ENCODE measurements at regions not wholly inside any gene's neighbourhood (a gene's known extent, or its start where the extent isn't known, plus 50 kb on each side); places are given as distances from the start of the nearest gene placed in this dataset.

- no peak overlapping the region for H3K27ac ChIP-seq (ENCODE audit: low read depth, low read length)
- H3K27me3 ChIP-seq (ENCODE audit: control insufficient read depth in 3 of 3, insufficient read depth in 3 of 3, low read length in 3 of 3): peaks cover 0 to 13% (median 0%) of the 10 kb centered on the region in 3 donors
- H3K9ac ChIP-seq (ENCODE audit: low read depth in 1 of 3, low read length in 3 of 3): no peak overlapping the region
- H3K36me3 ChIP-seq (ENCODE audit: control insufficient read depth in 3 of 3, insufficient read depth in 3 of 3, low read length in 3 of 3): no peaks in the 10 kb centered on the region
- H3K4me3 ChIP-seq (ENCODE audit: low read length in 3 of 3): no peak overlapping the region
- H3K9me3 ChIP-seq (ENCODE audit: control insufficient read depth in 3 of 3, low read length in 3 of 3): no peaks in the 10 kb centered on the region
- no peaks in the 10 kb centered on the region for H3K4me1 ChIP-seq (ENCODE audit: control insufficient read depth in 3 of 3, insufficient read depth in 3 of 3, low read length in 3 of 3)
Measured at GRCh38 chr5:3027185-3027865, 275.8 kb upstream of the IRX2 start.

GRCh38 chr5:3026651-3027050 is 275.2 kb upstream of the IRX2 start:
- Histone ChIP-seq H3K27ac (ENCODE audit: low read depth, low read length) (no peak overlapping the region), H3K9ac (ENCODE audit: low read depth in 1 of 3, low read length in 3 of 3) (no peak overlapping the region), H3K27me3 (ENCODE audit: control insufficient read depth in 3 of 3, insufficient read depth in 3 of 3, low read length in 3 of 3) (peaks cover 0 to 13% (median 0%) of the 10 kb centered on the region in 3 donors), H3K36me3 (ENCODE audit: control insufficient read depth in 3 of 3, insufficient read depth in 3 of 3, low read length in 3 of 3) (no peaks in the 10 kb centered on the region), H3K4me1 (ENCODE audit: control insufficient read depth in 3 of 3, insufficient read depth in 3 of 3, low read length in 3 of 3) (no peaks in the 10 kb centered on the region), H3K9me3 (ENCODE audit: control insufficient read depth in 3 of 3, low read length in 3 of 3) (no peaks in the 10 kb centered on the region), H3K4me3 (ENCODE audit: low read length in 3 of 3) (no peak overlapping the region)

- H3K27me3 ChIP-seq (ENCODE audit: control insufficient read depth in 3 of 3, insufficient read depth in 3 of 3, low read length in 3 of 3): peaks cover 0 to 10% (median 0%) of the 10 kb centered on the region in 3 donors
- no peak overlapping the region for H3K27ac ChIP-seq (ENCODE audit: low read depth, low read length)
- H3K9ac ChIP-seq (ENCODE audit: low read depth in 1 of 3, low read length in 3 of 3): no peak overlapping the region
- no peaks in the 10 kb centered on the region for H3K36me3 ChIP-seq (ENCODE audit: control insufficient read depth in 3 of 3, insufficient read depth in 3 of 3, low read length in 3 of 3)
- H3K4me1 ChIP-seq (ENCODE audit: control insufficient read depth in 3 of 3, insufficient read depth in 3 of 3, low read length in 3 of 3): no peaks in the 10 kb centered on the region
- H3K9me3 ChIP-seq (ENCODE audit: control insufficient read depth in 3 of 3, low read length in 3 of 3): no peaks in the 10 kb centered on the region
- no peak overlapping the region for H3K4me3 ChIP-seq (ENCODE audit: low read length in 3 of 3)
Measured at GRCh38 chr5:3026099-3026498, 274.6 kb upstream of the IRX2 start.

- Histone ChIP-seq H3K36me3 (ENCODE audit: control insufficient read depth in 3 of 3, insufficient read depth in 3 of 3, low read length in 3 of 3) (no peaks in the 10 kb centered on the region), H3K9me3 (ENCODE audit: control insufficient read depth in 3 of 3, low read length in 3 of 3) (no peaks in the 10 kb centered on the region), H3K27ac (ENCODE audit: low read depth, low read length) (no peak overlapping the region), H3K4me1 (ENCODE audit: control insufficient read depth in 3 of 3, insufficient read depth in 3 of 3, low read length in 3 of 3) (no peaks in the 10 kb centered on the region), H3K4me3 (ENCODE audit: low read length in 3 of 3) (no peak overlapping the region), H3K27me3 (ENCODE audit: control insufficient read depth in 3 of 3, insufficient read depth in 3 of 3, low read length in 3 of 3) (peaks cover 0 to 10% (median 0%) of the 10 kb centered on the region in 3 donors), H3K9ac (ENCODE audit: low read depth in 1 of 3, low read length in 3 of 3) (no peak overlapping the region)
Measured at GRCh38 chr5:3025392-3025791, 273.9 kb upstream of the IRX2 start.

- H3K9ac ChIP-seq (ENCODE audit: low read depth in 1 of 3, low read length in 3 of 3): no peak overlapping the region
- H3K4me3 ChIP-seq (ENCODE audit: low read length in 3 of 3): no peak overlapping the region
- H3K4me1 ChIP-seq (ENCODE audit: control insufficient read depth in 3 of 3, insufficient read depth in 3 of 3, low read length in 3 of 3): no peaks in the 10 kb centered on the region
- H3K27me3 ChIP-seq (ENCODE audit: control insufficient read depth in 3 of 3, insufficient read depth in 3 of 3, low read length in 3 of 3): peaks cover 0 to 10% (median 0%) of the 10 kb centered on the region in 3 donors
- H3K36me3 ChIP-seq (ENCODE audit: control insufficient read depth in 3 of 3, insufficient read depth in 3 of 3, low read length in 3 of 3): no peaks in the 10 kb centered on the region
- no peaks in the 10 kb centered on the region for H3K9me3 ChIP-seq (ENCODE audit: control insufficient read depth in 3 of 3, low read length in 3 of 3)
- H3K27ac ChIP-seq (ENCODE audit: low read depth, low read length): no peak overlapping the region
Measured at GRCh38 chr5:3024976-3025375, 273.5 kb upstream of the IRX2 start.

- no peaks in the 10 kb centered on the region for H3K36me3 ChIP-seq (ENCODE audit: control insufficient read depth in 3 of 3, insufficient read depth in 3 of 3, low read length in 3 of 3)
- no peak overlapping the region for H3K27ac ChIP-seq (ENCODE audit: low read depth, low read length)
- no peak overlapping the region for H3K9ac ChIP-seq (ENCODE audit: low read depth in 1 of 3, low read length in 3 of 3)
- no peaks in the 10 kb centered on the region for H3K9me3 ChIP-seq (ENCODE audit: control insufficient read depth in 3 of 3, low read length in 3 of 3)
- no peaks in the 10 kb centered on the region for H3K4me1 ChIP-seq (ENCODE audit: control insufficient read depth in 3 of 3, insufficient read depth in 3 of 3, low read length in 3 of 3)
- H3K27me3 ChIP-seq (ENCODE audit: control insufficient read depth in 3 of 3, insufficient read depth in 3 of 3, low read length in 3 of 3): peaks cover 0 to 10% (median 0%) of the 10 kb centered on the region in 3 donors
- H3K4me3 ChIP-seq (ENCODE audit: low read length in 3 of 3): no peak overlapping the region
Measured at GRCh38 chr5:3024554-3024953, 273.1 kb upstream of the IRX2 start.

- no peak overlapping the region for H3K4me3 ChIP-seq (ENCODE audit: low read length in 3 of 3)
- H3K4me1 ChIP-seq (ENCODE audit: control insufficient read depth in 3 of 3, insufficient read depth in 3 of 3, low read length in 3 of 3): no peaks in the 10 kb centered on the region
- H3K27ac ChIP-seq (ENCODE audit: low read depth, low read length): no peak overlapping the region
Measured at GRCh38 chr5:3024126-3024525, 272.6 kb upstream of the IRX2 start.

GRCh38 chr5:3023656-3024055 is 272.2 kb upstream of the IRX2 start:
- Histone ChIP-seq H3K27me3 (ENCODE audit: control insufficient read depth in 3 of 3, insufficient read depth in 3 of 3, low read length in 3 of 3) (peaks cover 0 to 10% (median 0%) of the 10 kb centered on the region in 3 donors), H3K36me3 (ENCODE audit: control insufficient read depth in 3 of 3, insufficient read depth in 3 of 3, low read length in 3 of 3) (no peaks in the 10 kb centered on the region), H3K9me3 (ENCODE audit: control insufficient read depth in 3 of 3, low read length in 3 of 3) (no peaks in the 10 kb centered on the region), H3K4me3 (ENCODE audit: low read length in 3 of 3) (no peak overlapping the region), H3K27ac (ENCODE audit: low read depth, low read length) (no peak overlapping the region), H3K9ac (ENCODE audit: low read depth in 1 of 3, low read length in 3 of 3) (no peak overlapping the region), H3K4me1 (ENCODE audit: control insufficient read depth in 3 of 3, insufficient read depth in 3 of 3, low read length in 3 of 3) (no peaks in the 10 kb centered on the region)

More at GRCh38 chr5:3024126-3024525, 272.6 kb upstream of the IRX2 start:
- Histone ChIP-seq H3K27me3 (ENCODE audit: control insufficient read depth in 3 of 3, insufficient read depth in 3 of 3, low read length in 3 of 3) (peaks cover 0 to 10% (median 0%) of the 10 kb centered on the region in 3 donors), H3K9ac (ENCODE audit: low read depth in 1 of 3, low read length in 3 of 3) (no peak overlapping the region), H3K9me3 (ENCODE audit: control insufficient read depth in 3 of 3, low read length in 3 of 3) (no peaks in the 10 kb centered on the region), H3K36me3 (ENCODE audit: control insufficient read depth in 3 of 3, insufficient read depth in 3 of 3, low read length in 3 of 3) (no peaks in the 10 kb centered on the region)

- no peak overlapping the region for H3K4me3 ChIP-seq (ENCODE audit: low read length in 3 of 3)
- H3K27ac ChIP-seq (ENCODE audit: low read depth, low read length): no peak overlapping the region
- peaks cover 0 to 10% (median 0%) of the 10 kb centered on the region in 3 donors for H3K27me3 ChIP-seq (ENCODE audit: control insufficient read depth in 3 of 3, insufficient read depth in 3 of 3, low read length in 3 of 3)
- no peaks in the 10 kb centered on the region for H3K36me3 ChIP-seq (ENCODE audit: control insufficient read depth in 3 of 3, insufficient read depth in 3 of 3, low read length in 3 of 3)
- H3K9ac ChIP-seq (ENCODE audit: low read depth in 1 of 3, low read length in 3 of 3): no peak overlapping the region
- no peaks in the 10 kb centered on the region for H3K9me3 ChIP-seq (ENCODE audit: control insufficient read depth in 3 of 3, low read length in 3 of 3)
- H3K4me1 ChIP-seq (ENCODE audit: control insufficient read depth in 3 of 3, insufficient read depth in 3 of 3, low read length in 3 of 3): no peaks in the 10 kb centered on the region
Measured at GRCh38 chr5:3022665-3023064, 271.2 kb upstream of the IRX2 start.

GRCh38 chr5:3020426-3020825 is 268.9 kb upstream of the IRX2 start:
- Histone ChIP-seq H3K9me3 (ENCODE audit: control insufficient read depth in 3 of 3, low read length in 3 of 3) (no peaks in the 10 kb centered on the region), H3K9ac (ENCODE audit: low read depth in 1 of 3, low read length in 3 of 3) (no peak overlapping the region), H3K36me3 (ENCODE audit: control insufficient read depth in 3 of 3, insufficient read depth in 3 of 3, low read length in 3 of 3) (no peaks in the 10 kb centered on the region), H3K27ac (ENCODE audit: low read depth, low read length) (no peak overlapping the region), H3K4me3 (ENCODE audit: low read length in 3 of 3) (no peak overlapping the region), H3K27me3 (ENCODE audit: control insufficient read depth in 3 of 3, insufficient read depth in 3 of 3, low read length in 3 of 3) (peaks cover 0 to 6% (median 0%) of the 10 kb centered on the region in 3 donors), H3K4me1 (ENCODE audit: control insufficient read depth in 3 of 3, insufficient read depth in 3 of 3, low read length in 3 of 3) (no peaks in the 10 kb centered on the region)

All from skeletal muscle tissue (tissue), 3 donors.